Fibroblast of the conjunctiva (primary cell): ENCODE measurements at regions not wholly inside any gene's neighbourhood (a gene's known extent, or its start where the extent isn't known, plus 50 kb on each side); places are given as distances from the start of the nearest gene placed in this dataset.
"Not testable (repeated sequence)": the region's sequence is repeated elsewhere in the genome, so short reads cannot be mapped to it uniquely, and the experiment has no call there.

Experiments
- DNase-seq: peaks from one replicate; pipeline ENCODE4 v3.0.0-alpha.2; 2010; ENCODE audit warnings: low read depth

DNA sequence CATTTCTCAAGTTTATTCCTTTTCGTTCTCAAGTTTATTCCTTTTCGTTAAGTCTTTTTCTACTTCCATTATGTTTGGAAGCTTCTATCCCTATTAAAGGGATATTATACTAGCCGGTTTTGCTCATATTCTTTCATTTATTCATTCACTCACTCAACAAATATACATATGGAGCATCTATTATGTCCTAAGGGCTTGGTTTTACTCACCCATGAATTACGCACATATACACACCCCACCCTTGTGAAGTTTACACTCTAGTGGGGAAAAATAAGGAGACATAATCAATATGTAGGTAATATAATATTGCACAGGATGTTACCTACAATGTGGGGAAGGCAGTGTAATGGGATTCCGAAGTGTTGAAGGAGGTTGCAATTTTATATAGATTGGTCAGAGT, 90.5 kb downstream of the ACTL7B start:
- DNase-seq, result no peak

DNA sequence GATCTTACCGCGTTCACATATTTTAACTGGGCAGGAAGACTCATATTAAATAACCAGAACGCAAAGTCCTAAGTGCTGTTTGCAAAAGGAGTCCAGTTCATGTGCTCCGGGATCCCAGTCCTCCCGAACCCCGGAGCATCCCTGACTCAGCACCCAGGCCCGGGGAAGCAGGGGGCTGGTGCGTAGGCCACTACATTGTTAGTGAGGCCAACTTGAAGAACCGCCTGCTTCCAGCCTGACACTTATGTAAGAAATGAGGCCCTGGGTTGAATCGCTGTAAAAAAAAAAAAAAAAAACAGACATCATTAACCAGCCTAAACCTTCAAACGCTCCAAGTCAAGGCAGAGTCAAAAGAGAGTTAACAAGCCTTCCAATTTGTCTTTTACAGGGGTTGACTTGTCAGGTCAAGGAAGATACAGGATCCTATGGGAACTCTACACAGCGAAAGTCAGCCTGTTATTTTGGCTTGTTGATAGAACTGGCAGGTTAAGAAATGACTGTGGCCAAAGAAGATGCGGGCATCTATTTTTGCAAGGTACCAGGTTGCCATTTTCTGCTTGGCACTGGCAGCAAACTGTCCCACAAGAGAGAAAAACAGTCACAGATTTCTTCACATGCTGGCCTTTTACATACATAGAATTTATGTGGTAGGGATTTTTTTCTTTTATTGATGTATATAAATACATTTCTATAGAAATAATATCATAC, 93.3 kb downstream of the ACTL7B start:
- DNase-seq, result no peak

DNA sequence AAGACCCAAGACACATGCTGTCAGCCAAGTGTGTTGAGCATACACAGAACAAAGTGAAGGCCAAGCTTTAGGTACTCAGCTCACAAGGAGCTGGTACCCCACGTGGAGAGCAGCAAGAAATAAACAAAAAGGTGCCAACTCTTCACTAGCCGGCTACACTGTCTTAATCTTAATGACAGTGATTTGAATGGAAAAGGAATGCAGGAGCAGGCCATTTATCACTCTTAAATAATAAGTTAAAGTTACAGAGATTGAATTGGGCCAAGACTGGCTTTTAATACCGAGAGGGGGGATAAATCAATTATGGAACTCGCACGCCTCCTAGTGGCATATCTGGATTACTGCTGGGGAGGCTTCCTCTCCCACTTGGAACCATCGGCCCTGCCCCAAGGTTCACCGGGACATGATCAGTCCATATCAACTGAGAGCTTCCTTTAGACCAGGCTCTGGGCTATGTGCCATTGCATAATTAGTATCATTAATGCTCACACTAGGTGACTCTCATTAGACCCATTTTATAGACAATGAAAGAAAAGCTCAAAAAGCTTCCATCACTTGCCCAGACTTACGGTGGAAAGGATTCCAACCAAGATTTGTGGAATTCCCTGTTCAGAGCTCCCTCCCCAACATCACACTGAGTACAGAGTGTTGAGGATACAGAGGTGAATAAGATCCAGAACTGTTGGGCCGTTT, 94.0 kb downstream of the ACTL7B start:
- DNase-seq, result peak; percentile 58

DNA sequence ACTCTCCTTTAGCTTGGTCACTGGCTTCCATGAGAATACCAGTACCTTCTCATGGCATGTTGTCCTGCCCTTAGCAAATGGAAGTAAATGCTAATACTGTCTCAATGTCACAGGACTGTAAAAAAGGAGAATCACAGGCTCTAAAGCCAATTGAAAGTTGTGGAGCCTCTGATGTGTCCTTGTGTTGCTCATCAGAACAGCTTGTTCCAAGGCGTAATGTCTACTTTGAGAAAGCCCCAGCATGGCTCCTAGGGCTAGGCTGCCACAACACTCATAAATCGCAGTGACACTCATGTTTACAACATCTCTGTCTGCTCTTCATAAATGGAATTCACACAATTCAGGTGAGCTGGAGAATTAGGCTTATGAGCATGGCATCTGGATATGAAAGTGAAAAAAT, 94.9 kb downstream of the ACTL7B start:
- DNase-seq, result no peak

DNA sequence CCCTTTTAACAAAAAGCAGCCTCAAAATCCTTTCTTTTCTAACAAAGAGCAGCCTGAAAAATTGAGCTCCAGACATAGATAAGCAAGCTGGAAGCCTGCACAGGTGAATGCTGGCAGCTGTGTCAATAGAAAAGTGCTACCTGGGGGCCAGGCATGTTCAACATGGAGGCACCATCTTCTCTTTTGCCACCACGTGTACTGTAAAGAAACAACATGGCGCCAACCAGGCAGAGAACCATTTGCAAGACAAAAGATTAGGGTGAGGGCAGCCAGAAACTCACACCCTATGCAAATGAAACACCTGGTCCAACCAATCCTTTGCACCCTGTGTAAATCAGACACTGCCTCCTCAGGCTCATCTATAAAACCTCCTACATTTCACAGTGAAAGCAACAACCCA, 96.0 kb downstream of the ACTL7B start:
- no peak for DNase-seq

DNA sequence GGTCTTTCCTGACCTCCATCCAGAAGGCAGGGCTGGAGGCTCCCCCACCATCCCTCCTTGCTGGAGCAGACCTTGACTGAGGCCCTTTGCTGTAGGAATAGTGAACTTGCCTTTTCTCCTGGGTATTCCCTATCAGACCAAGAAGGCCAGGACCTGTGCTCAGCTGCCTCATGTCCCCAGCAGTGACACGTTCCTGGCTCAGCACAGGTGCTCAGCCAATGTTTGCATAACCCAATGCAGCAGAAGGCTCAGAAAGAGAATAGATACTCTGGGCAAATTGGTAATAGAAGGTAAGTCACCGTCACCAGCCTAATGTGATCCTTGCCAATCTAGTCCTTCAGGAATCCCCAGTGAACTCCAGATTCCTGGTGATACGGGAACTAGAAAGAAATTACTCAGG, 96.4 kb downstream of the ACTL7B start:
- no peak for DNase-seq

DNA sequence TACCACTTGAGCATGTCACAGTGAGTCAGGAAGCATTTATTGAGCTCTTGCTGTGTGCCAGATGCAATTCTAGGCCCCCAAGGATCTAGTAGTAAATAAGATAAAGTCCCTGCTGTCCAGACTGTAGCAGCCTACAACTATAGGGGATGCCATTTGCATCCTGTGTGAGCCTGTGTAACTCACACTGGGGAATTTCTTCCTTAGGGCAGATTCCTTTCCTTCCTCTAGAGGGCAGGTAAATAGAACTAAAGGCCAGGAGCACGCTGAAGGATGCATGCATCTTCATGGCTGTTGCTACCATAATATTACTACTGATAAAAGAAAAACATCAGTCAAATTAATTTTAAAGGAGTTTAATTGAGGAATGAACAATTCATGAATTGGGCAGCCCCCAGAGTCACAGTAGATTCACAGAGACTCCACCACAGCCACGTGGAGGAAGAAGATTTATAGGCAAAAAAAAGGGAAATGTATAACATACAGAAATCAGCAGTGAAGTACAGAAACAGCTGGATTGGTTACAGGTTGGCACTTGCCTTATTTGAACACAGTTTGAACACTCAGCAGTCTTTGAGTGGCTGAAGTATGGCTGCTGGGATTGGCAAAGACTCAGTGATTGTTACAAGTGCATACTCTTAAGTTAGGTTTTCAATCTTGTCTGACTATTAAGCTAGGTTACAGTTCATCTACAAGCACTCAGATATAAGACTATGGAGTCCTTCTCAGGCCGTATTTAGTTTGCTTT, 98.9 kb downstream of the ACTL7B start:
- no peak for DNase-seq

DNA sequence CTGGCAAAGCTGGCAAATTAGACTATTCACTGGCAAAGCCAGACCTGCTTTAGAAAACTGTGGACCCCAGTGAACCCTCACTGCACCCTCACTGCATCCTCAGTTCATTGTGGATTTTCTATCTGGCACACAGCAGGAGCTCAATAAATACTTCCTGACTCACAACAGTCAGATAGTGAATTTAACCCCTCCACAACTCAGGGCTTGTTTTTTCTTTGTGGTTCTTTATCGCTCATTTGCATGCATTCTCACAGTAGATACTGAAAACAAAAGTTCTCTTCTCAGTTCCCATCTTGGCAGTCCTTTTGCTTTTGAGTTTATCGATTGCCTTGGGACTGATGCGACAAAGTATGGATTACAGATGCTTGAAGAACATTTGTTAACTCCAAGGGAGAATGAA, 99.8 kb downstream of the ACTL7B start:
- no peak for DNase-seq

DNA sequence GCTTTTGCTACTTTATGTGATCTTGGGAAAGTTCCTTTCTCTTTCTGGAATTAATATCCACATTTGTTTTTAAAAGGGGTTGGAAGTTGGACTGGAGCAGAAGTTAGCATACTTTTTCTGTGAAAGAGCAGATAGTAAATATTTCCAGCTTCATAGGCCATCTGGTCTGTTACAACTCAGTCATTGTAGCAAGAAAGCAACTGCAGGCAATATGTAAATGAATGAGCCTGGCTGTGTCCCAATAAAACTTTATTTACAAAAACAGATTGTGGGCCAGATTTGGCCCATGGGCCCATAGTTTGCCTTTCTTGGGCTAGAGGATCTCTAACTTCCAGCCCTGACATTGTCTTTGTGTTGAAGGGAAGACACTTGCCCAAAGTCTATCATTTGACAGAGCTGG, 104.4 kb downstream of the ACTL7B start:
- DNase-seq, result no peak

DNA sequence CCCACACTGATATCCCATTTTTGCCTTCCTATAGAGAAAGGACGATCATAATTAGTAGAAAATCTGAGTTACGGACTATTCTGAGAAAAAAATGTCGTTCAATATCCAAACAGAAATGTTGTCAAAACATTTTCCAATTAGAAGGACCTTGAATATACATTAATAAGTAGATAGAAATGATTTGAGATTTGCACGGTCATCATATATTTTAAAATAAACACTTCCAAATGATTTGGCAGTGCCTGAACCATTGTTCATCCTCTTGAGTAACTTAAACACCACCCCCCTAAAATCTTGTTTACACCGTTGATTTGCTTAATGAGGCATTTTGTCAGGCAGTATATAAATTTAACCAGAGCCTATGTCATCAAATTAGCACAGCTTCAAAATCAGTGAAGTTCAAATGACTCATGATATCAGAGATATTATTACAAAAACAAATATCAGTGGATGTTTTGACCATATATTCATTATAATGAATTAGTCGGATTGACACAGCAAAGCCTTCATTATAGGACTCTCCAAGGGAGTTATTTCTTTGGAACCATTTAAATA, 105.0 kb downstream of the ACTL7B start:
- no peak for DNase-seq

DNA sequence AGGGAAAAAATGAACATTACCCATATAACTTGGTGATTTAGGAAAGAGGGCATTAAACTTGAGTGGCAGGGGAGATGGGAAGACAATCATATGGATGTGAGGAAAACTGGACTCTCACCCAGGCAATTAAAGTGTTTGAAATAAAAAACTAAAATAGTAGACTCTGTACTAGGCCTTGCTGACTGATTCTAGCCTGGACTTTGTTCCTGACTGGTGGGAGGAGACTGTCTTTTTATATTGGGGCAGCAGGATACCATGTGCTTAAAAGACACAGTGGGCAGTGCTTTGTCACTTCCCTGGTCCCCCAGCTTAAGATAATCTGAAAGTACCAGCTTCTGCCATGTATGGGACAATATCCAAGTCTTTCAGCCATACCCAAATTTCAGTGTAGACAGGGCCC, 107.0 kb downstream of the ACTL7B start:
- no peak for DNase-seq

DNA sequence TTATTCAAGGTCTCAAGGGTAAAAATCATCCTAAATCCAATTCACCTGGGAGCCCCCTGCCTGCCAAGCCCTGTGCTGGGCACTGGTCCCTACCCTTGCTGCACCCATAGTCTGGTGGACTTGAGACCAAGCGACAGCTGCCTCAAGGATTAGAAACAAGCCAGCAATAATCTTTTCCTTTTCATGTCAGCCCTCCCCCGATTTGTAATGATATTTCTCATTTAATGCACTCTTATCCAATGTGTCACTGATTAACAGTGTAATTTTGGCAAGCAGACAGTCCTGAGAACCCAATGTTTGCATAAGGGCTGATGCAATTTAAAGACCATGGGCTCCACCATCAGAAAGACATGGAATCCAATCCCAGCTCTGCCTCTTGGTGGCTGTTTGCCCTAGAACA, 108.9 kb downstream of the ACTL7B start:
- DNase-seq, result peak; percentile 33

DNA sequence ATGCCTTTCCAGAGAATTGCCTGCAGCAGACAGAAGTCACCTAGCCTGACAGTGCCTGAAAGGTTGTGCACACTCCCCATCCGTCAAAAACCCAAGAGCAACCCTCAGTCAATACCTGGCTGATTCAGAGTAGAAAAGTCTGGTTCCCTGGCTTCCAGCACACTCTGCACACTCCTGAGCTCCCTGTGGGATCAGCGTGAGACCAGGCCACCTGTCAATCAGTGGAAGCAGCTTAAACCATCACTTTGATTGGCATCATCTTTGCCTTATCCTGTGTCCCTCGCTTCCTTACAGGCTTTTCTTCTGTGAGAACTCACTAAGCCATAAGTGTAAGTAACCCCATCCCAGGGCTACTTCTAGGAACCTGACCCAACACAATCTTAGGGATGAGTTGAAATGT, 109.8 kb downstream of the ACTL7B start:
- no peak for DNase-seq

DNA sequence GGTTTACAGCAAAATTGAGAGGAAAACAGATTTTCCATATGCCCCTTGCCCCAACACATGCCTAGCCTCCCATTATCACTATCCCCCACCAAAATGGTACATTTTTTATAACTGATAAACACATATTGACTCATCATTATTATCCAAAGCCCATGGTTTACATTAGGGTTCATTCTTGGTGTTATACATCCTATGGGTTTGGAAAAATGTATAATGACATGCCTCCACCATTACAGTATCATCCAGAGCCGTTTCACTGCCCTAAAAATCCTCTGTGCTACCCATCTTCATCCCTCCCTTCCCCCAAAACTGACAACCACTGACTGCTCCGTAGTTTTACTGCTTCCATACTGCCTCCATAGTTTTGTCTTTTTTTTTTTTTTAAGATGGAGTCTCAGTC, 111.1 kb downstream of the ACTL7B start:
- DNase-seq, result no peak

DNA sequence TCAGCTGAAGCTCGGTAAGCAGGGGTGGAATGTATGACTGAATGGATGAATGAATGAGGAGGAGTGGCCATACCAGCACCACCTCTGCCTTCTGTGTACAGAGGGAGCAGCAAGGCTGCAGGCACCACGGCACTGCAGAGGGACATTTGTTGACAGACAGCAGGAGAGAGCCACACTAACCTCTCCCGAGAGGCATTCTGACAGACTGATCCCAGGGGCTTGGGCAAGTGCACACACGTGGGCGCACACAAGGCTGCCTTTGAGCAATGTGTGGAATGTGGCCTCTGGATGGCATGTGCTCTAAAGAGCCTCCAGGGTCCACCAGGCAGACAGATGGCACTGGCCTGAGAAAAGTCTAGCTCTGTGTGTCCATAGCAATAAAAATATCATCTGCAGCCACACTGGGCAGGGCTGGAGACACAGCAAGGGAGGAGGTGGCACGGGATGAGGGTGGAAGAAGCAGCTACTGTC, 111.8 kb downstream of the ACTL7B start:
- no peak for DNase-seq

DNA sequence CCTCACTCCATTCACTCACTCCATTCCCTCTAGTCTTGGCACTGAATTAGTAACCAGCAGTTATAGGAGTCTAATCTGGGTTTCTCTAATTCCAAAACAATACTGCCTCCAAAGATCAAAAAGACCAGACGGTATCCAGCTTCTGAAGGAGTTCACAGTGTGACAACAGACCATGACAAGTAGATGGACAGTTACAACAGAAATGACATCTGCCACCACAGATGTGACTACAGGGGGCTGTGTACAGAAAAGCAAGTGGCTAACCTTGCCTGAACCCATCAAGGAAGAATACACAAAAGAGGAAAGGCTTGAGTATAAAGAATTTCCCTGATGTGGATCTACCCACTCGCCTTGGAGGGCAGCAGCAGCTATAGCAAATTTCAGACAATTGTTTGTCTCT, 112.4 kb downstream of the ACTL7B start:
- no peak for DNase-seq

DNA sequence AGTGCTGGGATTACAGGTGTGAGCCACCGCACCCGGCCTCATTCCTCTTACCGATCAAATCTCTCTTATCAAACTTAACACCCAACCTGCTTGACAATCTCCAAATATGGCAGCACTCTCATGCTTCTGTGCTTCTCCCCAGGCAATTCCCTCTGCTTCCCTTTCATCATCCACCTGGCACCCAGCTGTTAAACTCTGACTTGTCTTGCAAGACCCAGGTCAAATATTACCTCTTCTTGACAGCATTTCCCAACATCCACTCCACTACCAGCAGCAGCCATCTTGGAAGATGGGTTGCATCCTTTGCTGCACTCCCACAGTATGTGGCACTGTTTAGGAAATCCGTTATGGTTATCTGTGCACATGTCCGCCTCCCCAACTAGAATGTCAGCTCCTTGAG, 113.6 kb downstream of the ACTL7B start:
- DNase-seq, result no peak

DNA sequence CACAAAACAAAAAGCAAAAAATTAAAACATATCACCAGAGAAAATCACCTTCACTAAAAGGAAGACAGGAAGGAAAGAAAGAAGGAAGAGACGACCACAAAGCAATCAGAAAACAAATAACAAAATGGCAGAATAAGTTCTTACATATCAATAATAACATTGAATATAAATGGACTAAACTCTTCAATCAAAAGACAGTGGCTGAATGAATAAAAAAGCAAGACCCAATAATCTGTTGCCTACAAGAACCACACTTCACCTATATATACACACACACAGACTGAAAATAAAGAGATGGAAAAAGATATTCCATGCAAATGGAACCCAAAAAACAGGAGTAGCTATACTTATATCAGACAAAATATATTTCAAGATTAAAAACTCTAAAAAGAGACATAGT, 124.5 kb downstream of the ACTL7B start:
- not testable (repeated sequence) for DNase-seq

DNA sequence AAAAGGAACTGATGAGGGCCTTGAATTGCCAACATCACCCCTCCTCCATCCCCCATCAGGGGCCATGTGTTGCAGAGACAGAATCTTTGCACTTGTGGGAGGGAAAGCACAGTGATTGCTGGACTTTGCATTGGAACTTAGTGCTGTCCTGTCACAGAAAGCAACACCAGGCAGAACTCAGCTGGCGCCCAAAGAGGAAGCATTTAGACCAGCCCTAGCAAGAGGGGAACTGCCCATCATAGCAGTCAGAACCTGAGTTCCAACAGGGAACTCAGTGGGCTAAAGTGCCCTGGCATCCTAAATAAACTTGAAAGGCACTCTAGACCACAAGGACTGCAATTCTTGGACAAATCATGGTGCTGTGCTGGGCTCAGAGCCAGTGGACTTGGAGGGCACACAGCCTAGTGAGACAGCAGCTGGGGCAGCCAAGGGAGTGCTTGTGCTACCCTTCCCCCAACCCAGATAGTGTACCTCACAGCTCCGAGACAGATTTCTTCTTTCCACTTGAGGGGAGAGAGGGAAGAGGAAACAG, 128.1 kb downstream of the ACTL7B start:
- peak; percentile 17 for DNase-seq

DNA sequence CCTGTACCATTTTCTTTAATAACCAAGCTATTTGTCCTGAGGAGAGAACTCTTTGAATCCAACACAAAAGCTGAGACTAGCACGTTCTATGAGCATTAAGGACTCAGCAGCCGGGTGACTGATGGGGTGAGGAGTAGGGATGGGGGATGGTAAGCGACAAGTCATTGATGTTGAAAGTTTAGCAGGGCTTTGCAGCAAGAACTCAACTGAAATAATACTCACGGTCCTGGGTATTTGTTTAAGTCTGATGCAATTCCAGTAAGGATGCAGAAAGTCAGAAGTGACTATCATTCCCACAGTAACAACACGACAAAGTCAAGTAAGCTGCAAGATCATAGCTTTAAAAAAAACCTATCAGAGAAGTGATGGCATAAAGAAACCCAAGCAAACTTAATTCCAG, 131.1 kb downstream of the ACTL7B start:
- DNase-seq, result peak; percentile 63

DNA sequence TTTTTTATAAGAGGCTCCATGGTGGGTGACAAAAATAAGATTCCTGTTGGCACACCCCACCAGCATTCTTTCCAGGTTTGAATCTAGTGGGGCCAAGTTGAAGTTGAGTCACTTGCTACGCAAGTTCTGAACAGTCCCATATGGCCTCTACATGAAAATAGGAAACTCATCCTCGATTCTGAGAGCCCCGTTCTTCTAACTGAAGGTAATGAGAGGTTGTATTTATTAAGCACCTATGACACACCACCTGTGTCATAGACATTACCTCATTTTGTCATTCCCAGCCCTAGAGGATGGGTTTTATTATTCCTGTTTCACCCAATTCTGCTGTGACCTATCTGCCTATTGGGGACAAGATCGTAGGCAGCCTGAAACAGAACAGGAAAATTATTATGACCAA, 131.7 kb downstream of the ACTL7B start:
- DNase-seq, result no peak

DNA sequence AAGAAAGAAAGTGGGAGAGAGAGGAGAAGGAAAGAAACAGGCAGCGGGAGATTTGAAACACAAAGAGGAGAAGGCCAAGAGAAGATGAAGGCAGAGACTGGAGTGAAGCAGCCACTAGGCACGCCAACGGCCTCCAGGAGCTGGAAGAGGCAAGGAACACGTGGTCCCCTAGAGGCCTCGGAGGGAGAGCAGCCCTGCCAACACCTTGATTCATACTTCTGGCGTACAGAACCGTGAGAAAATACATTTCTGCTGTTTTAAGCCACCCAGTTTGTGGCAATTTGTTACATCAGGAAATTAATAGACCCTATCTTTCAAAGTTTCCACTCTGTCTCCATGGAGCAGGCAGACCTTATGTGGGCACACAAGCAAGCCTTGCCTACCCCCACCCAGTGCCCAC, 133.4 kb downstream of the ACTL7B start:
- DNase-seq, result peak; percentile 67

DNA sequence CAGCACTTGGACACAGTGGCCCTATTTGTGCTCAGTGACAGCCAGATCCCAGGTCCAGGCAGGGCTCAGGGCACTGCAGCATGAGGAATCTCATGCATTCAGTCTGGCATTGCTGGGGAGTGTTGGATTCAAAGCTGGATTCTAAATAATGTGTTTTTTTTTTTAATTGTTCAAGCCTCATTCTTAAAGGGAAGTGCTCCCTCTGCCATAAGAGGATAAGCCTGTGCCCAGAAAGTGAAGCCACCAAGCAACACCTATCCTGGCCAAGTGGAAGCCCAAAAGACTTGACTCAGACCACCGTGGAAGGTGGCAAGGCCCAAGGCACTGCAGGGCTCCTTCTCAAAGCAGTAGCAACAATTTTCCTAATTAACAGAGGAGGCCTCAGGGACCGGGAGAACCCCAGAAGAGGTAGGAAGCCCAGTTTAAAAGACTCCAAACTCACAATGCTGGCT, 135.6 kb downstream of the ACTL7B start:
- no peak for DNase-seq
